HG03135 (cell line): ENCODE measurements at regions not wholly inside any gene's neighbourhood (a gene's known extent, or its start where the extent isn't known, plus 50 kb on each side); places are given as distances from the start of the nearest gene placed in this dataset.

Experiments
- ATAC-seq: cut with Tn5 transposase; IDR thresholded peaks from one replicate; pipeline ENCODE4 v1.9.1; 2021; ENCODE audit warnings: mild to moderate bottlenecking, moderate library complexity; ENCODE audit not compliant: unreplicated experiment

- no peak for ATAC-seq
Measured at GRCh38 chr21:43364261-43364510, 62.7 kb downstream of the SIK1 start.

GRCh38 chr21:43363506-43364260 is 63.2 kb downstream of the SIK1 start:
- no peak for ATAC-seq

DNA sequence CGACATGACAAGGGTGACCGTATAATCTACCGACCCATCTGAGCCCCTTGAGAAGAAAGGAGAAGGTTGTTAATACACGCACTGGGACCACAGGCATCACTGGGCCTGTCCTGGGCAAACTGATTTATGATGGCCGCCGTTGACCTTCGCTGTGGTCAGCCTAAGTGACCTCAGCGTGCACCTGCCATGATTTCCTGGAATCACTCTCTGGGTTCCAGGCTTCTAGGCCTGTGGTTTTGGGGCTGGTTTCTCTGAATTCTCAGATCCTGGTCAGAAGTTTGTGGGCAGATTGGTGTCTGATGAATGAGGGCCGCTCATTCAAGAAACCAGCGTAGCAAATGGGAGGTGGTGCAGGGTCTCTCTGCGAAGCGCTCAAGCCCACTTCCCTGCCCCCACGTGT is 64.0 kb downstream of the SIK1 start:
- ATAC-seq = no peak

DNA sequence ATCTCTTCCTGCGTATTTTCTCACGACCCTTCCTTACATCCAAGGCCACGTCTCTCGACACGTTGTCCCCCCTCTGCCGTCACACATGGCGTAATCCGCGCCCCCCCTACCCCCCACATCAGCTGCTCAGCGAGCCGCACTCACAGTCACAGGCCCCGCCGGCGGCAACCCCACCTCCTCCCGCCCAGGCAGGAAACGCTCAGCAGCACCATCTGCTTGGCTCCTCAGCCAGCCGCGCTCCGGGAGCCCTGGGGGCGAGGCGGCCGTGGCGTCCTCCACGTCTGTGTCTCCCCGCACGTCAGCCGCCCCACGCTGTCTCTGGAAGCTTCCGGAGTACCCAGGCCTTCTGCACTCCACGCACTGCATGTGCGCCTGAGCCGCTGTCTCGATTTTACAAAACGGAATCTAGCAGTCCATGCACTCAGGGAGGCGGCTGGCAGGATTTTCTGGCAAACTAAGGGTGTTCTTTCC is 64.6 kb downstream of the SIK1 start:
- peak; percentile 45 for ATAC-seq

GRCh38 chr21:43361493-43362296 is 65.2 kb downstream of the SIK1 start:
- peak; percentile 45 for ATAC-seq

GRCh38 chr21:43361127-43361492 is 65.8 kb downstream of the SIK1 start:
- ATAC-seq = no peak

DNA sequence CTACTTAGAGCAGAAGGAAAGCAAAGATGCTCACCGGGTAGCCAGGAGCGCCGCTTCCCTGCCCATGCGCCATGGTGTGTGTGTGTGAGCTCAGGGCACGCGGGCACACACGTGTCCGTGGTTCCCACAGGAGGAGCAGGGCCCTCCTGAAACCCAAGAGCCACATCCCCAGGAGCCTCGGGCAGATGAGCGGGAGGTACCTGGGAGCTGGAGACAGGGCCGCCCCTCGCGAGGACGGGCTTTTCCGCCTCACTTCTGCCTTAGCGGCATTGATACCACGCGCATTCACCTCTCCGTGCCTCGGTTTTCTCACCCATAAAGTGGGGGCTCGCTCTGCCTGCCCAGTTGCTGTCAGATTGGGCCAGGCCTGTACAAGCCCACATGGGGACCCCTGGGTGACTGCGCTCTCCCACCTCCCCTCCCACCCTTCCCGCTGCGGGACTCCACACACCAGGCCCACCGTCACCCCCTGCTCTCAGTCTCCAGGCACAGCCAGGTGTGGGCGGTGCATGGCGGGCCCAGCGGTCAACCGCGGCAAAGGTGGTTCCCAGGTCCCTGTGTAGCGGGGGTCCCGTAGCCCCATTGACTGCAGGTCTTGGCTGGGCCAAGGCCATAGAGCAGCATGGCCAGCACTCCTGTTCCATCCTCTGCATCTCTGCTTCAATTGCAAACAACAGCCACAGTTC is 66.3 kb downstream of the SIK1 start:
- ATAC-seq = no peak

DNA sequence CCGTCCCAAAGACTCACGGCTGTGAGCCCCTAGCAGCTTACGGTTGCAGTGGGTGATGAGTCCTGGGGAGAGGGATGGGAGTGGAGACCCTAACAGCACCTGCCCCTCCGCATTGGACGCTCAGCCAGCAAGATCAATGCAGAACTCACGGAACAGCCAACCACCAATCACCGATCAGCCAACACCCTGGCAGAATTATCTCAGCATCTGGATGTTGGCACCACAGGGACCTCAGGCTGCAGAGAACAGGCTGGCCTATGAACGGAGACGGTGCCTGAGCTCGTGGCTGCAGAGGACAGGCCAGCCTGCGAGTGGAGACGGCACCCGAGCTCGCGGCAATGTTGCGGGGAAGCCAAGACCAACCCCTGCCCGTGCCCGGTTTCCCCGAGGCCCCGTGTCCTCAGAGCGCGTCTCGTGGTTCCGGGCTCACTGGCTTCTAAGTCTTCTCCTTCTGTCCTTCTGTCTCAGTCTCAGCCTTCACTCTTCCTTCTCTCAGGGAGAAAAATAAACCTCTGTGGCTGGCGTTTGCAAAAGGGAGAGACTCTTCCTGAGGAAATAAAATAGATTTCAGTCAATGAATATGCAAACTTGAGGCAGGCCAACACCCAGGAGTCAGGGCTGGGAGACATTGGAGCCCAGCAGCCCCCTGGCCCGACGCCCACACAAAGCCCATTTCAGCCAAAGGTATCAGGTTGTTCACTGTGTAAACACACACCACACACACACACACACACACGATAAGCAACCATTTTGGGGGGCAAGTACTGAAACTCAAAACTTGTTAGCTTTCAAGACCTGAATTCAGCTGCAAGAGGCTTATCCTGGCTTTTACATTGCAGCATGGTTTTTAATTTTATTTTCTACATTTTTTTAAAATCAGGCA is 67.8 kb downstream of the SIK1 start:
- ATAC-seq = no peak

- ATAC-seq = no peak
Measured at GRCh38 chr21:43357715-43358430, 69.1 kb downstream of the SIK1 start.

DNA sequence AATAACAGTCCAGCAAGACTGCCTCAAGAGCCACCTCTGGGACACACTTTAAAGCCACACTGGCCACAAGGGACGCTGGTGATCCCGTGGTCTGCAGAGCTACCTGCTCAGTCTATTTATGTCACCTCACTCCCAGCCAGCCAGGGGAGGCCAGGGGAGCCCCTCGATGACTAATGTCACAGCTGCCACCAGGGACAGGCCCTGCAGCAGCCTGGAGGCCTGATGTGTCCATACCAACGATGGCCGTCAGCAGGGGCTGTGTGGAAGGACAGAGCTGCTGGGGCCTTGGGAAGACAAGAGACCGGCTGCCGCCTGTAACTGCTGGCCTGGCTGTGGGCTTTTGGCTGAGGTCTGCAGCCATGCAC is 71.0 kb downstream of the SIK1 start:
- no peak for ATAC-seq

- ATAC-seq = no peak
Measured at GRCh38 chr21:43355266-43355924, 71.5 kb downstream of the SIK1 start.

GRCh38 chr21:43354666-43355065 is 72.3 kb downstream of the SIK1 start:
- no peak for ATAC-seq

GRCh38 chr21:43354026-43354420 is 72.9 kb downstream of the SIK1 start:
- ATAC-seq = no peak

- no peak for ATAC-seq
Measured at GRCh38 chr21:43353282-43354025, 73.5 kb downstream of the SIK1 start.

DNA sequence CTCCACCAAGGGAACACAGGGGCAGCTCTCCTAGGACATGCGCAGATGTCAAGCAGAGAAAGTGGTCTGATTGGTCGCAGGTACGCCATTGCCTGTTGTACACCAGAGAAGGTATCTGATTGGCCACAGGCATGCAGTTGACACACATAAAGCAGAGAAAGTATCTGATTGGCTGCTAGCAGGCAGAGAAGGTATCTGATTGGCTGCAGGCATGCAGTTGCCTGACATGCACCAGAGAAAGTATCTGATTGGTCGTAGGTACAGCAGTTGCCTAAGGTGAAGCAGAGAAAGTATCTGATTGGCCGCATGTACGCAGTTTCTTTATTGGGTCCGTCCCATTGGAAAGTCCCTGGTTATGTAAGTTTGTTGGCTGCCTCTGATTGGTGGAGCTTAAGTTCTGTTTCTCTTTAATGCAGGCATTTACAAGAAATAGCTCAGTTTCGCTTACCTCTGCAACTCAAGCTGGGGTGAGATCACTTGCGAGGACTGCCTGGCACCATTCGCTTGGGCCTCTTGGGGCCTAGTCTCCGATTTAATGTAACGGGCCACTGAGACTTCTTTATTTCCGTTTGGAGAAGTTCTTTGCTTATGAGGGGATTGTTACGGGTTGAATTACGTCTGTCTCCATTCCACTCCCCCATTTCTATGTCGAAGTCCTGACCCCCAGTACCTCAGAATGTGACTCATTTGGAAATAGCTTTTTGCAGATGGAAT is 74.2 kb downstream of the SIK1 start:
- ATAC-seq = peak; percentile 72

- ATAC-seq = no peak
Measured at GRCh38 chr21:43352154-43352537, 74.8 kb downstream of the SIK1 start.

DNA sequence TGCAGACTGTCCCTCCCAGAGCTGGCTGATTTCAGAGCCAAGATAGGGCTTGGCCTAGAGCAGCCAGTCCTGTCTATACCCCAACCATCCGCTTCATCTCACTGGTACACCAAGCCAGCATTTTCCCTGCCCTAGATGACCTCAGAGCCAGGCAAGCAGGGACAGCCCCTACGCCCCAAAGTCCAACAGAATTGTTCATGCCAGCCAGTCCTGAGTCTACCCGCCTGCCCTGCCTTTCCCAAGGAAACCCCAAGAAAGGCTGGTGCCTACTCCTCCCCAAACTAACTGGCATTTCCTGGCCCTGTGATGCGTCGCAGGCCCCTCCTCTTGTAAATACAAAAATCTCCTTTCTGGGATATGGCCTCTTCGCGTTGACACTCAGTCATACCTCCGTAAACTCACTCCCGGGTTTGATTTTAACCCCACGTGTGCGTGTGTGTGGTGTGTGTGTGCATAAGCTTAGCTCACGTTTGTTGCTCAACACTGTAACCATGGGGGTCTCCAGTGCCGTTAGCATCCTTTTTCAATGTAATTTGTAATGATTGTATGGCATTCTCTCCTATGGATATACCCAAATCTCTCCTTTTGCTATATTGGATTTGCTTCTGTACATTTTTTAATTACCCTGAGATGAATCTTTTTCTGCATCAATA is 75.3 kb downstream of the SIK1 start:
- no peak for ATAC-seq

GRCh38 chr21:43349644-43350043 is 77.3 kb downstream of the SIK1 start:
- no peak for ATAC-seq
